HepG2 (cell line): ENCODE measurements at regions not wholly inside any gene's neighbourhood (a gene's known extent, or its start where the extent isn't known, plus 50 kb on each side); places are given as distances from the start of the nearest gene placed in this dataset.

ENCODE experiments used
- small RNA-seq, 3 experiments: library from RNA; depleted of rRNA; stranded (forward); fragments of <200 nt; gene quantifications; one replicate each; pipeline ENCODE3, GENCODE V24; 2012; ENCODE audit warnings: low read depth in 2 of 3, low replicate concordance in 1 of 3; ENCODE audit not compliant: insufficient read length in 3 of 3, insufficient read depth in 2 of 3

Small RNA genes in the stretch of these regions (small RNA-seq; reads per million reads assigned to genes)
- gene RNA5SP279, result 0 reads per million in 3 experiments
